OCI-LY3 (cell line): ENCODE measurements at regions not wholly inside any gene's neighbourhood (a gene's known extent, or its start where the extent isn't known, plus 50 kb on each side); places are given as distances from the start of the nearest gene placed in this dataset.

Experiments
- H2AFZ ChIP-seq: fragments of 200-600, 300-600 bp; shearing (Covaris generic); 2 replicates; pipeline ENCODE4 v1.6.0; 2014; ENCODE audit warnings: antibody characterized with exemption, low read depth, low read length
- H3K27ac ChIP-seq: fragments of 200-600, 300-600 bp; sonication (generic); 2 replicates; pipeline ENCODE4 v1.5.1; 2014; ENCODE audit warnings: mild to moderate bottlenecking, low read length, moderate library complexity, mixed read lengths
- H3K27me3 ChIP-seq: fragments of 200-600, 300-600 bp; sonication (generic); 2 replicates; pipeline ENCODE4 v1.6.1; 2014; ENCODE audit warnings: low read depth, low read length, mixed read lengths
- H3K36me3 ChIP-seq: fragments of 200-600, 300-600 bp; sonication (generic); replicated peaks from 2 replicates; pipeline ENCODE3; 2014; ENCODE audit warnings: low read depth, low read length, mixed read lengths
- H3K4me1 ChIP-seq: fragments of 300-600, 200-600 bp; sonication (generic); 2 replicates; pipeline ENCODE4 v1.6.1; 2014; ENCODE audit warnings: low read length, mixed read lengths
- H3K4me2 ChIP-seq: fragments of 200-600, 300-600 bp; sonication (generic); 2 replicates; pipeline ENCODE4 v1.6.1; 2014; ENCODE audit warnings: low read length, mixed read lengths
- H3K4me3 ChIP-seq: fragments of 300-600, 200-600 bp; sonication (generic); 2 replicates; pipeline ENCODE4 v1.5.1; 2014; ENCODE audit warnings: antibody characterized with exemption, mild to moderate bottlenecking, low read length, moderate library complexity
- H3K79me2 ChIP-seq: fragments of 300-600, 200-600 bp; shearing (Covaris generic); 2 replicates; pipeline ENCODE4 v1.6.1; 2014; ENCODE audit warnings: mild to moderate bottlenecking, low read length, mixed read lengths
- H3K9ac ChIP-seq: fragments of 300-600, 200-600 bp; shearing (Covaris generic); 2 replicates; pipeline ENCODE4 v1.6.0; 2014; ENCODE audit warnings: mild to moderate bottlenecking, low read length, moderate library complexity
- H3K9me3 ChIP-seq: fragments of 200-600, 300-600 bp; shearing (Covaris generic); 2 replicates; pipeline ENCODE4 v1.6.1; 2014; ENCODE audit warnings: low read length, mixed read lengths; ENCODE audit not compliant: insufficient read depth
- H4K20me1 ChIP-seq: fragments of 200-600, 300-600 bp; sonication (generic); 2 replicates; pipeline ENCODE4 v1.6.1; 2016; ENCODE audit warnings: low read length, mixed read lengths; ENCODE audit not compliant: insufficient read depth
- EZH2phosphoT487 ChIP-seq: fragments of 200-600 bp; shearing (Covaris generic); IDR thresholded peaks from 2 replicates; pipeline ENCODE4 v1.6.1; 2018; ENCODE audit warnings: antibody characterized with exemption, mixed run types, low read depth
- TF ChIP-seq, protein P1 (sequence below): fragments of 200-600, 300-600 bp; sonication (generic); IDR thresholded peaks from 2 replicates; pipeline ENCODE4 v1.5.1; 2014; ENCODE audit warnings: antibody characterized with exemption, low read length, low read depth

DNA sequence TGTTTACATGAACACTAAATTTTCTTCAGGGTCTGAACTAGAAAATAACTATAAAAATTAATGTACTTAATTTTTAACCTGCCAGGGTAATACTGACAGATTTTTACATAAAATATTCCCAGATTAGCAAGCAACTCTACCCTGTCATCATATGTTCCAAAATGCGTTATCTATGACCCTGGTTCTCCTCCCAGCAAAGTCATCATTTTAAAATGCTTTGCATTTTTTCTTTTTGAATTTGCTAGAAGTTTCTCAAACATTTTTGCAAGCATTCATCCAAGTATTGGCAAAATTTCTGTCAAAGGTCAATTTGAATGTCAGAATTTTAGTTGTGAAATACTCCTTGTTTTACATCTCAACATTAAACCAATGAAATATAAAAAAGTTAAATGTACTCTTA is 144.5 kb upstream of the FTMT start:
- Histone ChIP-seq H3K9me3 (no peaks in the 10 kb centered on the region), H3K27me3 (no peaks in the 10 kb centered on the region), H2AFZ (no peak overlapping the region), H4K20me1 (no peaks in the 10 kb centered on the region), H3K9ac (no peak overlapping the region), H3K4me3 (no peak overlapping the region), H3K36me3 (no peaks in the 10 kb centered on the region), H3K4me2 (no peak overlapping the region), H3K79me2 (no peaks in the 10 kb centered on the region), H3K4me1 (no peaks in the 10 kb centered on the region), H3K27ac (no peak overlapping the region)
- no peak for TF ChIP-seq EZH2phosphoT487
- TF ChIP-seq, protein P1, sequence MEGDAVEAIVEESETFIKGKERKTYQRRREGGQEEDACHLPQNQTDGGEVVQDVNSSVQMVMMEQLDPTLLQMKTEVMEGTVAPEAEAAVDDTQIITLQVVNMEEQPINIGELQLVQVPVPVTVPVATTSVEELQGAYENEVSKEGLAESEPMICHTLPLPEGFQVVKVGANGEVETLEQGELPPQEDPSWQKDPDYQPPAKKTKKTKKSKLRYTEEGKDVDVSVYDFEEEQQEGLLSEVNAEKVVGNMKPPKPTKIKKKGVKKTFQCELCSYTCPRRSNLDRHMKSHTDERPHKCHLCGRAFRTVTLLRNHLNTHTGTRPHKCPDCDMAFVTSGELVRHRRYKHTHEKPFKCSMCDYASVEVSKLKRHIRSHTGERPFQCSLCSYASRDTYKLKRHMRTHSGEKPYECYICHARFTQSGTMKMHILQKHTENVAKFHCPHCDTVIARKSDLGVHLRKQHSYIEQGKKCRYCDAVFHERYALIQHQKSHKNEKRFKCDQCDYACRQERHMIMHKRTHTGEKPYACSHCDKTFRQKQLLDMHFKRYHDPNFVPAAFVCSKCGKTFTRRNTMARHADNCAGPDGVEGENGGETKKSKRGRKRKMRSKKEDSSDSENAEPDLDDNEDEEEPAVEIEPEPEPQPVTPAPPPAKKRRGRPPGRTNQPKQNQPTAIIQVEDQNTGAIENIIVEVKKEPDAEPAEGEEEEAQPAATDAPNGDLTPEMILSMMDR = no peak

DNA sequence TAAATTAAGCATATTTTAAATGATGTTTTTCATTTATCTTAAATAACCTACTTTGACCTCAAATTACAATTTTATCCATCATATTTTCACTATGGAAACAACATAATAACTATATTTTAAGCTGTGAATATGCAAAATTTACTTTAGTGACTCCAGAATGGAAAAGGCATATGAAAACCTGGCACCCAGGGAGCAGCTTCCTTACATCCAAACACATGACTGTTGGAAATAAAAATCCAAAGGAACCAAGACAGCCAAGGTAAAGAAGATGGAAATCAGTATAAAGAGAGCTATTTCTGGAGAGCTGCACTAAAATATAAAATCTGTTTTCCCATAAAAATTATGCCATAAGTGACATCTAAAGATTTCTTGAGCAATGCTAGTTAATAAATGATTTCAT is 140.3 kb upstream of the FTMT start:
- Histone ChIP-seq H3K27me3 (no peaks in the 10 kb centered on the region), H3K4me2 (no peak overlapping the region), H4K20me1 (no peaks in the 10 kb centered on the region), H3K27ac (no peak overlapping the region), H3K4me1 (no peaks in the 10 kb centered on the region), H3K9me3 (no peaks in the 10 kb centered on the region), H3K4me3 (no peak overlapping the region), H3K79me2 (no peaks in the 10 kb centered on the region), H3K36me3 (no peaks in the 10 kb centered on the region), H2AFZ (no peak overlapping the region), H3K9ac (no peak overlapping the region)
- TF ChIP-seq, protein P1 = no peak
- no peak for TF ChIP-seq EZH2phosphoT487

DNA sequence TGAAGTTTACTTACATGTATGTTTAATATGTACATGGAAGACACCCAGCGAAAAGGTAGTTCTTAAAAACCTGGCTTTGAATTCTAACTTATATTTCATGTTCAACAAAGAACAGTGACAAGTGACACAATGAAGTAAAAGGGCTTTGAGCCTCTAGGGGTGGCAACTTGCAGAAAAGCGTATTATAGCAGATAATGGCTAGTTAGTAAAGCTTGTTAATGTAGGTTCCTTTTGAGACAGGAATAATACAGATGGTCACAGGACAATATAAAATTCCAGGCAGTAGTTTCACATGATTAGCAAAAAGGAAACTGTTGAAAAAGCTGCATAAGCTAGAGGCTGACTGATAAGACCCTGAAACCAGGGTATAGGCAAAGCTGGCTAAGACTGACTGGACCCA is 132.4 kb upstream of the FTMT start:
- no peaks in the 10 kb centered on the region for H3K36me3 ChIP-seq

DNA sequence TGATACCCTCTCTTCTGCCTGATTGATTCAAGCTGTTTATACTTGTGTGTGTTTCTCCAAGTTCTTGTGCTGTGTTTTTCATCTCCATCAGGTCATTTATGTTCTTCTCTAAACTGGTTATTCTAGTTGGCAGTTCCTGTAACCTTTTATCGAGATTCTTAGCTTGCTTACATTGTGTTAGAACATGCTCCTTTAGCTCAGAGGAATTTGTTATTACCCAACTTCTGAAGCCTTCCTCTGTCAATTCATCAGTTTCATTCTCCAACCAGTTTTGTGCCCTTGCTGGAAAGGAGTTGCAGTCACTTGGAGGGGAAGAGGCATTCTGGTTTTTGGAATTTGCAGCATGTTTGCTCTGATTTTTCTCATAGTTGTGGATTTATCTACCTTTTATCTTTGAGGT is 126.2 kb upstream of the FTMT start:
- no peak overlapping the region for H2AFZ ChIP-seq
- TF ChIP-seq, protein P1 = no peak
- TF ChIP-seq EZH2phosphoT487 = no peak
- H3K27ac ChIP-seq = no peak overlapping the region
- H3K9ac ChIP-seq = no peak overlapping the region
- no peak overlapping the region for H3K4me3 ChIP-seq
- H3K79me2 ChIP-seq = no peaks in the 10 kb centered on the region
- no peaks in the 10 kb centered on the region for H4K20me1 ChIP-seq
- H3K36me3 ChIP-seq = no peaks in the 10 kb centered on the region
- no peaks in the 10 kb centered on the region for H3K27me3 ChIP-seq
- H3K9me3 ChIP-seq = no peaks in the 10 kb centered on the region
- H3K4me1 ChIP-seq = no peaks in the 10 kb centered on the region
- H3K4me2 ChIP-seq = no peak overlapping the region

More for the DNA sequence above, 132.4 kb upstream of the FTMT start:
- no peak overlapping the region for H2AFZ ChIP-seq
- H3K27me3 ChIP-seq = no peaks in the 10 kb centered on the region
- H3K27ac ChIP-seq = no peak overlapping the region
- no peak overlapping the region for H3K4me2 ChIP-seq
- H3K4me1 ChIP-seq = no peaks in the 10 kb centered on the region
- TF ChIP-seq EZH2phosphoT487 = no peak
- TF ChIP-seq, protein P1 = no peak
- H3K9me3 ChIP-seq = no peaks in the 10 kb centered on the region
- H3K4me3 ChIP-seq = no peak overlapping the region
- no peaks in the 10 kb centered on the region for H4K20me1 ChIP-seq
- no peaks in the 10 kb centered on the region for H3K79me2 ChIP-seq
- no peak overlapping the region for H3K9ac ChIP-seq
